ENCODE measurements at regions not wholly inside any gene's neighbourhood (a gene's known extent, or its start where the extent isn't known, plus 50 kb on each side); places are given as distances from the start of the nearest gene placed in this dataset.

- TF ChIP-seq TCF7 (IDR thresholded peaks at IDR 0.05; ENCODE audit: borderline replicate concordance): no peak
- no peak for TF ChIP-seq RFX5 (IDR thresholded peaks at IDR 0.05; ENCODE audit: low read depth, low read length)
- TF ChIP-seq MAX (IDR thresholded peaks at IDR 0.05; ENCODE audit: low read depth, low read length): no peak
- no peak for TF ChIP-seq EZH2 (IDR thresholded peaks at IDR 0.05; ENCODE audit: borderline replicate concordance, control insufficient read depth, low read depth, low read length)
- TF ChIP-seq JUNB (IDR thresholded peaks at IDR 0.05): no peak
- no peak for TF ChIP-seq CTCF (IDR thresholded peaks at IDR 0.05 in 2 of 3, conservative IDR thresholded peaks at IDR 0.05 in 1 of 3; ENCODE audit: control insufficient read depth in 2 of 3, extremely low read depth in 1 of 3, insufficient read depth in 1 of 3, low read depth in 3 of 3, low read length in 3 of 3)
- TF ChIP-seq SUPT20H (IDR thresholded peaks at IDR 0.05; ENCODE audit: borderline replicate concordance, control insufficient read depth, low read depth, low read length): no peak
- TF ChIP-seq ZBED1 (IDR thresholded peaks at IDR 0.05; ENCODE audit: borderline replicate concordance): no peak
- TF ChIP-seq CHD4 (IDR thresholded peaks at IDR 0.05): no peak
- no peak for TF ChIP-seq ZBTB33 (IDR thresholded peaks at IDR 0.05)
These were observed 158.6 kb downstream of the PAPSS1 start for GRCh38 chr4:107561481-107561880.
